GM12878 (cell line): ENCODE measurements at regions not wholly inside any gene's neighbourhood (a gene's known extent, or its start where the extent isn't known, plus 50 kb on each side); places are given as distances from the start of the nearest gene placed in this dataset.

Experiments
- BRCA1 ChIP-seq: IDR thresholded peaks from 2 replicates; pipeline ENCODE4 v1.6.1; 2011; ENCODE audit warnings: low read depth, low read length, improper control_type of control experiment
- EZH2 ChIP-seq: IDR thresholded peaks from 2 replicates; pipeline ENCODE4 v1.6.1; 2012; ENCODE audit warnings: low read depth, mild to moderate bottlenecking, control low read depth, inconsistent platforms, low read length, borderline replicate concordance; ENCODE audit not compliant: control insufficient read depth
- FOS ChIP-seq: IDR thresholded peaks from 3 replicates; pipeline ENCODE4 v1.6.1; 2011; ENCODE audit warnings: borderline replicate concordance; ENCODE audit not compliant: insufficient read length; ENCODE audit errors: extremely low read depth
- MXI1 ChIP-seq: fragments of 150-350 bp; IDR thresholded peaks from 2 replicates; pipeline ENCODE4 v1.6.1; 2011; ENCODE audit warnings: low read depth, mild to moderate bottlenecking, inconsistent platforms, low read length, improper control_type of control experiment
- POLR2AphosphoS2 ChIP-seq: IDR thresholded peaks from 2 replicates; pipeline ENCODE4 v1.6.1; 2011; ENCODE audit warnings: low read depth, mild to moderate bottlenecking, low read length, improper control_type of control experiment, moderate library complexity
- POLR2AphosphoS5 ChIP-seq: IDR thresholded peaks from 2 replicates; pipeline ENCODE4 v1.6.1; 2011; ENCODE audit warnings: mild to moderate bottlenecking, low read length, inconsistent platforms
- YBX1 ChIP-seq: fragments of 450-650 bp; IDR thresholded peaks from 2 replicates; pipeline ENCODE4 v1.6.1; 2016; ENCODE audit warnings: antibody characterized with exemption
- TF ChIP-seq, protein P1 (sequence below), 3 experiments: IDR thresholded peaks in 2 of 3; conservative IDR thresholded peaks in 1 of 3; 2 replicates each; pipeline ENCODE4 v1.5.1; 2011; ENCODE audit warnings: low read depth in 3 of 3, low read length in 3 of 3, mild to moderate bottlenecking in 3 of 3, control low read depth in 2 of 3, moderate library complexity in 2 of 3, inconsistent platforms in 1 of 3, mixed read lengths in 1 of 3; ENCODE audit not compliant: control insufficient read depth in 2 of 3, insufficient read depth in 1 of 3; ENCODE audit errors: extremely low read depth in 1 of 3
- TF ChIP-seq, protein P2 (sequence below): IDR thresholded peaks from 2 replicates; pipeline ENCODE4 v1.6.1; 2011; ENCODE audit warnings: low read depth, mild to moderate bottlenecking, low read length, moderate library complexity, borderline replicate concordance; ENCODE audit errors: extremely low read depth

DNA sequence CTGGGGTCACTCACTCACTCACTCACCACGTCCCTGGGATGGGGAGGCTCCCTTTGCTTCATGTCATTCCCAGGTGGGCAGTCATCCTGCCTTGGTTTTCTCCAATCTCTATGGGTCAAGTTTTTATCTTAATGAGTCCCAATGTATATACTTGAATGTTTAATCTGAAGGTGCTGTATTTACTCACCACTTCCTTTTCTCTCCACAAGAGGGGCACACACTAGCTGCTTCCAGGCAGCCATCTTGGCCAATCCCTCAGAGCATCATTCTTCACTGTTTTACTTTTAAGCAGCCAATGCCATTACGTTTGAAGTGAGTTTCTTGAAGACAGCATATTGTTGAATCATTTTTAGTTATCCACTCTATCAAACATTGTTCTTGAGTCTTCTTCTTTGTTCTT lies 153.4 kb upstream of the ARSJ start:
- TF ChIP-seq POLR2AphosphoS2 (no peak), EZH2 (no peak), BRCA1 (no peak), MXI1 (no peak), POLR2AphosphoS5 (no peak), YBX1 (no peak), FOS (no peak)
- TF ChIP-seq, protein P1, sequence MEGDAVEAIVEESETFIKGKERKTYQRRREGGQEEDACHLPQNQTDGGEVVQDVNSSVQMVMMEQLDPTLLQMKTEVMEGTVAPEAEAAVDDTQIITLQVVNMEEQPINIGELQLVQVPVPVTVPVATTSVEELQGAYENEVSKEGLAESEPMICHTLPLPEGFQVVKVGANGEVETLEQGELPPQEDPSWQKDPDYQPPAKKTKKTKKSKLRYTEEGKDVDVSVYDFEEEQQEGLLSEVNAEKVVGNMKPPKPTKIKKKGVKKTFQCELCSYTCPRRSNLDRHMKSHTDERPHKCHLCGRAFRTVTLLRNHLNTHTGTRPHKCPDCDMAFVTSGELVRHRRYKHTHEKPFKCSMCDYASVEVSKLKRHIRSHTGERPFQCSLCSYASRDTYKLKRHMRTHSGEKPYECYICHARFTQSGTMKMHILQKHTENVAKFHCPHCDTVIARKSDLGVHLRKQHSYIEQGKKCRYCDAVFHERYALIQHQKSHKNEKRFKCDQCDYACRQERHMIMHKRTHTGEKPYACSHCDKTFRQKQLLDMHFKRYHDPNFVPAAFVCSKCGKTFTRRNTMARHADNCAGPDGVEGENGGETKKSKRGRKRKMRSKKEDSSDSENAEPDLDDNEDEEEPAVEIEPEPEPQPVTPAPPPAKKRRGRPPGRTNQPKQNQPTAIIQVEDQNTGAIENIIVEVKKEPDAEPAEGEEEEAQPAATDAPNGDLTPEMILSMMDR (IDR thresholded peaks at IDR 0.05 in 2 of 3, conservative IDR thresholded peaks at IDR 0.05 in 1 of 3; ENCODE audit: control insufficient read depth in 2 of 3, extremely low read depth in 1 of 3, insufficient read depth in 1 of 3, low read depth in 3 of 3, low read length in 3 of 3): peak; percentile 14 to 49 (median 47); a peak in 5 of 6 replicates
- TF ChIP-seq, protein P2, sequence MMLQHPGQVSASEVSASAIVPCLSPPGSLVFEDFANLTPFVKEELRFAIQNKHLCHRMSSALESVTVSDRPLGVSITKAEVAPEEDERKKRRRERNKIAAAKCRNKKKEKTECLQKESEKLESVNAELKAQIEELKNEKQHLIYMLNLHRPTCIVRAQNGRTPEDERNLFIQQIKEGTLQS: no peak
